PFSK-1 (cell line): ENCODE measurements at regions not wholly inside any gene's neighbourhood (a gene's known extent, or its start where the extent isn't known, plus 50 kb on each side); places are given as distances from the start of the nearest gene placed in this dataset.

Source experiments
- FOXP2 ChIP-seq: optimal IDR thresholded peaks from 2 replicates; pipeline ENCODE3; 2011; ENCODE audit warnings: borderline replicate concordance, control low read depth, inconsistent platforms; ENCODE audit not compliant: insufficient read depth; ENCODE audit errors: extremely low read length, extremely low read depth
- POLR2AphosphoS5 ChIP-seq: IDR thresholded peaks from 2 replicates; pipeline ENCODE4 v1.6.1; 2012; ENCODE audit warnings: low read depth, mild to moderate bottlenecking, control low read depth, low read length, moderate library complexity
- REST ChIP-seq, 2 experiments: IDR thresholded peaks; 2 replicates each; pipeline versions ENCODE4 v1.6.1 to v1.8.0; 2011 to 2012; ENCODE audit warnings: low read depth in 2 of 2, low read length in 2 of 2, control low read depth in 1 of 2, inconsistent platforms in 1 of 2, mild to moderate bottlenecking in 1 of 2, moderate library complexity in 1 of 2; ENCODE audit not compliant: insufficient read depth in 1 of 2
- SIN3A ChIP-seq: IDR thresholded peaks from 2 replicates; pipeline ENCODE4 v1.6.1; 2012; ENCODE audit warnings: mild to moderate bottlenecking, low read length, moderate library complexity, borderline replicate concordance; ENCODE audit not compliant: insufficient read depth
- TAF1 ChIP-seq: IDR thresholded peaks from 2 replicates; pipeline ENCODE4 v1.6.1; 2012; ENCODE audit warnings: low read length, control low read depth, borderline replicate concordance; ENCODE audit not compliant: insufficient read depth

GRCh38 chr14:98773814-98774213 is 498.2 kb downstream of the BCL11B start:
- TF ChIP-seq TAF1: no peak

GRCh38 chr14:98775892-98776291 is 496.1 kb downstream of the BCL11B start:
- TF ChIP-seq POLR2AphosphoS5: no peak
- TF ChIP-seq SIN3A: no peak
- TF ChIP-seq FOXP2: no peak
- no peak for TF ChIP-seq REST (IDR thresholded peaks at IDR 0.05; ENCODE audit: insufficient read depth in 1 of 2, low read depth in 2 of 2, low read length in 2 of 2)
- TF ChIP-seq TAF1: no peak

GRCh38 chr14:98782062-98782461 is 489.9 kb downstream of the BCL11B start:
- TF ChIP-seq FOXP2 (no peak), SIN3A (no peak), POLR2AphosphoS5 (no peak), REST (IDR thresholded peaks at IDR 0.05; ENCODE audit: insufficient read depth in 1 of 2, low read depth in 2 of 2, low read length in 2 of 2) (no peak), TAF1 (no peak)

GRCh38 chr14:98785578-98785977 is 486.4 kb downstream of the BCL11B start:
- TF ChIP-seq POLR2AphosphoS5 (no peak), FOXP2 (no peak), SIN3A (no peak), TAF1 (no peak), REST (IDR thresholded peaks at IDR 0.05; ENCODE audit: insufficient read depth in 1 of 2, low read depth in 2 of 2, low read length in 2 of 2) (no peak)

- no peak for TF ChIP-seq REST (IDR thresholded peaks at IDR 0.05; ENCODE audit: insufficient read depth in 1 of 2, low read depth in 2 of 2, low read length in 2 of 2)
- no peak for TF ChIP-seq SIN3A
- TF ChIP-seq POLR2AphosphoS5: no peak
- no peak for TF ChIP-seq TAF1
- no peak for TF ChIP-seq FOXP2
These were observed 485.5 kb downstream of the BCL11B start for GRCh38 chr14:98786456-98786855.
